ENCODE measurements at regions not wholly inside any gene's neighbourhood (a gene's known extent, or its start where the extent isn't known, plus 50 kb on each side); places are given as distances from the start of the nearest gene placed in this dataset.

DNA sequence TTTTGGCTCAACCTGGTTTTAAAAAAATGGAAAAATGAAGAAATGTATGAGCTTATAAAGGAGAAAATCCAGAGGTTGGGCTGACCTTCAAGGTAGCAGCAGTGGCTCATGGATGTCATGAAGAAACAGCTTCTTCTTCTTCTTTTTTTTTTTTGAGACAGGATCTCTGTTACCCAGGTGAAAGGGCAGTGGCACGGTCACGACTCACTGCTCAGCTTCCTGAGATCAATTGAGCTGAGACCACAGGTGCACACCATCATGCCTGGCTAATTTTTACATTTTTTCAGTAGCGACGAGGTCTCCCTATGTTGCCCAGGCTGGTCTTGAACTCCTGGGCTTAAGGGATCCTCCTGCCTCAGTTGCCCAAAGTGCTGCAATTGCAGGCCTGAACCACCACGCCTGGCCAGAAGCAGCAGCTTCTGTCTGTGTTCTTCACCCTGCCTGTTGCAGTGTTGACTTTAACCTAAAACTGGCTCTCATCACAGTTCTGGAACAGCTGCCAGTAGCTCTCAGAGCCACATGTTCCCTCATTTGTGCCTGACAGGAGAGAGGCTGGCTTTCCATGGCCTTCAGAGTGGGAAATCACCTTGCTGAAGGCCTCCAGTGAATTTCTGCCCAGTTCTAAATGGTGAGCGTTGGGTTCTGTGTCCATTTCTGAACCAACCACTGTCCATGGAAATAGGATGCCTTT is 117.7 kb downstream of the PFKFB3 start:
- Histone ChIP-seq H3K9me3 (no peaks in the 10 kb centered on the region), H3K27ac (no peak overlapping the region), H3K4me1 (replicated peaks) (no peaks in the 10 kb centered on the region), H3K27me3 (replicated peaks; ENCODE audit: insufficient read depth) (no peaks in the 10 kb centered on the region), H3K36me3 (no peaks in the 10 kb centered on the region), H3K4me3 (no peak overlapping the region)
- TF ChIP-seq, protein P1, sequence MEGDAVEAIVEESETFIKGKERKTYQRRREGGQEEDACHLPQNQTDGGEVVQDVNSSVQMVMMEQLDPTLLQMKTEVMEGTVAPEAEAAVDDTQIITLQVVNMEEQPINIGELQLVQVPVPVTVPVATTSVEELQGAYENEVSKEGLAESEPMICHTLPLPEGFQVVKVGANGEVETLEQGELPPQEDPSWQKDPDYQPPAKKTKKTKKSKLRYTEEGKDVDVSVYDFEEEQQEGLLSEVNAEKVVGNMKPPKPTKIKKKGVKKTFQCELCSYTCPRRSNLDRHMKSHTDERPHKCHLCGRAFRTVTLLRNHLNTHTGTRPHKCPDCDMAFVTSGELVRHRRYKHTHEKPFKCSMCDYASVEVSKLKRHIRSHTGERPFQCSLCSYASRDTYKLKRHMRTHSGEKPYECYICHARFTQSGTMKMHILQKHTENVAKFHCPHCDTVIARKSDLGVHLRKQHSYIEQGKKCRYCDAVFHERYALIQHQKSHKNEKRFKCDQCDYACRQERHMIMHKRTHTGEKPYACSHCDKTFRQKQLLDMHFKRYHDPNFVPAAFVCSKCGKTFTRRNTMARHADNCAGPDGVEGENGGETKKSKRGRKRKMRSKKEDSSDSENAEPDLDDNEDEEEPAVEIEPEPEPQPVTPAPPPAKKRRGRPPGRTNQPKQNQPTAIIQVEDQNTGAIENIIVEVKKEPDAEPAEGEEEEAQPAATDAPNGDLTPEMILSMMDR (IDR thresholded peaks at IDR 0.05), result no peak
- TF ChIP-seq POLR2A (IDR thresholded peaks at IDR 0.05), result no peak
- no peak for TF ChIP-seq POLR2AphosphoS5 (IDR thresholded peaks at IDR 0.05)
- intact Hi-C loops (cut with DNase I), result no loop called here
- WGBS, result 95% methylated on average over 6 of the region's 6 CpGs
- no peak for DNase-seq (ENCODE audit: low spot score)

DNA sequence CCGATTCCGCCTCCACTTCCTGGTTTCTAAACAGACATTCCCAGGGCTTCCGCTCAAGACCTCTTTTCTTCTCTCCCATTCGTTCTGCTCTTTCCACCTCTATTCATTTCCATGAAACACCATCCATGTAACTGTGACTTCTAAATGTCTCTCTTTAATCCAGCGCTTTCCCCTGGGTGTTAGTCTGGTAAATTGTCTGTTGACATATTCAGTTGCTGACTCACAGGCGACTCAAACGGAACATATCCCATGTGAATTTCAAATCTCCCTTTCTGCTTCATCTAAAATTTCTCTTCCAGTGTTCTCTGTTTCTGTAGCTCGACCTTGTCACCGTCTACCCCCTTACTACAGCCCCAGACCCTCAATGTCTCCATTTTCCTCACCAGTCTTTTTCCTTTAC is 119.1 kb downstream of the PFKFB3 start:
- Histone ChIP-seq H3K36me3 (no peaks in the 10 kb centered on the region), H3K4me3 (no peak overlapping the region), H3K9me3 (no peaks in the 10 kb centered on the region), H3K4me1 (replicated peaks) (no peaks in the 10 kb centered on the region), H3K27ac (no peak overlapping the region), H3K27me3 (replicated peaks; ENCODE audit: insufficient read depth) (no peaks in the 10 kb centered on the region)
- no peak for TF ChIP-seq POLR2A (IDR thresholded peaks at IDR 0.05)
- TF ChIP-seq, protein P1 (IDR thresholded peaks at IDR 0.05), result no peak
- TF ChIP-seq POLR2AphosphoS5 (IDR thresholded peaks at IDR 0.05), result no peak
- no peak for DNase-seq (ENCODE audit: low spot score)
- 93% methylated on average over 9 of the region's 9 CpGs for WGBS
- intact Hi-C loops (cut with DNase I), result no loop called here

DNA sequence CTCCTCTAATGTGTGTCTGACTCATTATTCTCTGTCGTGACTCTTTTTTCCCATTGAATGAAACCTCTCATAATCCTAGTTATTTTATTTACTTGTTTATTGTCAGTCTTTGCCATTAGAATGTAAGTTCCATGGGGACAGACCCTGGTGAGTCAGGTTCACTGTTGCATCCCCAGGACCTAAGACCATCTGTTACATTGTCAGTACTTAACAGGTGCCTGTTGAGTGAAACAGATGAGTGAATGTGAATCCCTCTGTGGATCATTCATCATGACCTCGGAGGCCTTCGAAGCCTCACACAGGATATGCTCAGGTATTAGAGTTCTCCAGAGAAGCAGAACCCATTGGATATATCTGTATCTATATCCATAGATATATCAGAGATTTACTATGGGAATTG is 120.1 kb downstream of the PFKFB3 start:
- intact Hi-C loops (cut with DNase I), result no loop called here
- no peaks in the 10 kb centered on the region for H3K36me3 ChIP-seq
- 95% methylated on average over 3 of the region's 3 CpGs for WGBS
- H3K4me1 ChIP-seq (replicated peaks), result no peaks in the 10 kb centered on the region
- H3K4me3 ChIP-seq, result no peak overlapping the region
- DNase-seq (ENCODE audit: low spot score), result no peak
- H3K9me3 ChIP-seq, result no peaks in the 10 kb centered on the region
- no peaks in the 10 kb centered on the region for H3K27me3 ChIP-seq (replicated peaks; ENCODE audit: insufficient read depth)
- H3K27ac ChIP-seq, result no peak overlapping the region
- TF ChIP-seq POLR2AphosphoS5 (IDR thresholded peaks at IDR 0.05), result no peak
- no peak for TF ChIP-seq POLR2A (IDR thresholded peaks at IDR 0.05)
- TF ChIP-seq, protein P1 (IDR thresholded peaks at IDR 0.05), result no peak

DNA sequence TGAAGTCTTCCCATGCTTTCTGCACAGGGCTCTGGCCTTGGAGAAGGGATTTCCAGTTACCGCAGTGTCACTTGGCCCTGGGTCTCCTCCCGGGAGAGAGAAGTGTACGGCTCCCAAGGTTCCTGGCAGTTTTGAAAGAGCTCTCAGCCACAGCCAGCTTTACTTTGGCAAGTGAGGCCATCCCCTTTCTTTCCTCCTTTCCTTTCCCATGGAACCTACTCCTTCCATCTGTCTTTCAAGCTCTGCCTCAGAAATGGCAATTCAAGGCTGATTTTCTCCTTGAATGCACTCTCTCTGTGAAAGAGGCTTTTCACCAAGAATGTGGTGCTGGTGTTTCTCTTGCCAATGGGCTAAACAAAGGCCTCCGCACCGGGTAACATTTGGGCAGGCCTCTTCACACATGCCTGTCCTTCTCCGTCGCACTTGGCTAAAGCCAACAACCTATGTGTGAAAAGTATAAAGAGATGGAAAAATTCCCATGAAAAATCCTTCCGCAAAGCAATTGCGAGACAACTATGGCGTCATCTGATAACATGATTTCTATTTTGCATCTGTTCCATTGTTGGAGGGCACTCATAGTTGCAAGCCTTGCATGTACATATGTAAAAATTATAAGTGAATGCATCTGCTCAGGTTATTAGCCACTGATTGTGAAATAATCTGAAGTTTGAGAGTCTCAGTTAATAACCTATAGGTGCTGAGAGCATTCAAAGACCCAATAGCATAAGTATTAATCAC is 125.4 kb downstream of the PFKFB3 start:
- H3K4me3 ChIP-seq, result no peak overlapping the region
- 89% methylated on average over 10 of the region's 10 CpGs for WGBS
- H3K36me3 ChIP-seq, result no peaks in the 10 kb centered on the region
- TF ChIP-seq POLR2A (IDR thresholded peaks at IDR 0.05) (no peak), POLR2AphosphoS5 (IDR thresholded peaks at IDR 0.05) (no peak)
- TF ChIP-seq, protein P1 (IDR thresholded peaks at IDR 0.05), result no peak
- no peak overlapping the region for H3K27ac ChIP-seq
- DNase-seq (ENCODE audit: low spot score), result no peak
- intact Hi-C loops (cut with DNase I), result no loop called here
- H3K9me3 ChIP-seq, result no peaks in the 10 kb centered on the region
- no peaks in the 10 kb centered on the region for H3K4me1 ChIP-seq (replicated peaks)
- H3K27me3 ChIP-seq (replicated peaks; ENCODE audit: insufficient read depth), result no peaks in the 10 kb centered on the region

Data from prostate gland (tissue), 2 donors.